ENCODE measurements at regions not wholly inside any gene's neighbourhood (a gene's known extent, or its start where the extent isn't known, plus 50 kb on each side); places are given as distances from the start of the nearest gene placed in this dataset.

DNA sequence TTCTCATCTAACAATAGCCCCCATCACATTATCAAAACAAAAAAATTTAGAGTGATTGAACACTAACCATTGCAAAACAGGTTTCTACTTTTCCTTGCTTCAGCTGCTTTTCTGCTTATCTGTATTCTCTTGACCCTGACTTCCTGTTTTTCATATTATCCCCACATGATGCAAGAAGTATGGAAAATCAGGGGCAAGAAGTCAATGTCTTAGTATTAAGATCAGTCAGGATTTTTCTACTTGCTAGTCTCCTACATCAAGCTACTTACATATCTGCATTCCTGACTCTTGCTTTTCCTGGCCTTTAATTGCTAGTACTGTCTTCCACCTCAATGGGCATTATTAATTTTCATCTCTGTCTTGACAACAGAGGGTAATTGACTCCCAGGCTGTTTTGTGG, 300.2 kb downstream of the OTOL1 start:
- TF ChIP-seq, protein P1, sequence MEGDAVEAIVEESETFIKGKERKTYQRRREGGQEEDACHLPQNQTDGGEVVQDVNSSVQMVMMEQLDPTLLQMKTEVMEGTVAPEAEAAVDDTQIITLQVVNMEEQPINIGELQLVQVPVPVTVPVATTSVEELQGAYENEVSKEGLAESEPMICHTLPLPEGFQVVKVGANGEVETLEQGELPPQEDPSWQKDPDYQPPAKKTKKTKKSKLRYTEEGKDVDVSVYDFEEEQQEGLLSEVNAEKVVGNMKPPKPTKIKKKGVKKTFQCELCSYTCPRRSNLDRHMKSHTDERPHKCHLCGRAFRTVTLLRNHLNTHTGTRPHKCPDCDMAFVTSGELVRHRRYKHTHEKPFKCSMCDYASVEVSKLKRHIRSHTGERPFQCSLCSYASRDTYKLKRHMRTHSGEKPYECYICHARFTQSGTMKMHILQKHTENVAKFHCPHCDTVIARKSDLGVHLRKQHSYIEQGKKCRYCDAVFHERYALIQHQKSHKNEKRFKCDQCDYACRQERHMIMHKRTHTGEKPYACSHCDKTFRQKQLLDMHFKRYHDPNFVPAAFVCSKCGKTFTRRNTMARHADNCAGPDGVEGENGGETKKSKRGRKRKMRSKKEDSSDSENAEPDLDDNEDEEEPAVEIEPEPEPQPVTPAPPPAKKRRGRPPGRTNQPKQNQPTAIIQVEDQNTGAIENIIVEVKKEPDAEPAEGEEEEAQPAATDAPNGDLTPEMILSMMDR (IDR thresholded peaks at IDR 0.05), result no peak
- no peak for TF ChIP-seq POLR2A (IDR thresholded peaks at IDR 0.05)
